ENCODE measurements at regions not wholly inside any gene's neighbourhood (a gene's known extent, or its start where the extent isn't known, plus 50 kb on each side); places are given as distances from the start of the nearest gene placed in this dataset.

GRCh38 chr10:91149550-91149949, 70.9 kb upstream of the PCGF5 start:
- no peak for DNase-seq

GRCh38 chr10:91150631-91151030, 69.8 kb upstream of the PCGF5 start:
- no peak for DNase-seq

GRCh38 chr10:91153508-91153907, 67.0 kb upstream of the PCGF5 start:
- no peak for DNase-seq

GRCh38 chr10:91154842-91155241, 65.6 kb upstream of the PCGF5 start:
- no peak for DNase-seq

- DNase-seq, result no peak
These were observed 64.3 kb upstream of the PCGF5 start for GRCh38 chr10:91156196-91156595.

GRCh38 chr10:91159254-91159783, 61.1 kb upstream of the PCGF5 start:
- DNase-seq, result no peak

- DNase-seq, result no peak
These were observed 58.4 kb upstream of the PCGF5 start for GRCh38 chr10:91162050-91162494.

GRCh38 chr10:91162495-91163268, 57.8 kb upstream of the PCGF5 start:
- DNase-seq, result peak; percentile 1 to 17

GRCh38 chr10:91163269-91163868, 57.1 kb upstream of the PCGF5 start:
- peak in 1 of 2 experiments; percentile 5 for DNase-seq

- no peak for DNase-seq
These were observed 56.5 kb upstream of the PCGF5 start for GRCh38 chr10:91163869-91164474.

- DNase-seq, result no peak
These were observed 55.9 kb upstream of the PCGF5 start for GRCh38 chr10:91164520-91165065.

- DNase-seq, result no peak
These were observed 53.1 kb upstream of the PCGF5 start for GRCh38 chr10:91167406-91167805.

GRCh38 chr10:91170418-91170817, 50.0 kb upstream of the PCGF5 start:
- DNase-seq, result no peak
